HUES6 (cell line): ENCODE measurements at regions not wholly inside any gene's neighbourhood (a gene's known extent, or its start where the extent isn't known, plus 50 kb on each side); places are given as distances from the start of the nearest gene placed in this dataset.

Experiments used
- H3K27ac ChIP-seq: 2 replicates; pipeline ENCODE4 v1.7.0; 2013; ENCODE audit warnings: low read depth, mild to moderate bottlenecking, low read length, inconsistent platforms
- H3K27me3 ChIP-seq: 2 replicates; pipeline ENCODE4 v1.6.1; 2013; ENCODE audit warnings: low read length; ENCODE audit not compliant: control insufficient read depth, insufficient read depth
- H3K36me3 ChIP-seq: 2 replicates; pipeline ENCODE4 v1.6.1; 2013; ENCODE audit warnings: low read length; ENCODE audit not compliant: control insufficient read depth, insufficient read depth
- H3K4me1 ChIP-seq: 2 replicates; pipeline ENCODE4 v1.6.1; 2013; ENCODE audit warnings: low read length; ENCODE audit not compliant: control insufficient read depth, insufficient read depth
- H3K4me3 ChIP-seq: 2 replicates; pipeline ENCODE4 v1.5.1; 2013; ENCODE audit warnings: low read depth, low read length
- H3K9ac ChIP-seq: one replicate; pipeline ENCODE4 v1.6.1; 2013; ENCODE audit warnings: mild to moderate bottlenecking, low read length
- H3K9me3 ChIP-seq: 2 replicates; pipeline ENCODE4 v1.6.1; 2013; ENCODE audit warnings: low read depth, low read length; ENCODE audit not compliant: control insufficient read depth, insufficient read depth

DNA sequence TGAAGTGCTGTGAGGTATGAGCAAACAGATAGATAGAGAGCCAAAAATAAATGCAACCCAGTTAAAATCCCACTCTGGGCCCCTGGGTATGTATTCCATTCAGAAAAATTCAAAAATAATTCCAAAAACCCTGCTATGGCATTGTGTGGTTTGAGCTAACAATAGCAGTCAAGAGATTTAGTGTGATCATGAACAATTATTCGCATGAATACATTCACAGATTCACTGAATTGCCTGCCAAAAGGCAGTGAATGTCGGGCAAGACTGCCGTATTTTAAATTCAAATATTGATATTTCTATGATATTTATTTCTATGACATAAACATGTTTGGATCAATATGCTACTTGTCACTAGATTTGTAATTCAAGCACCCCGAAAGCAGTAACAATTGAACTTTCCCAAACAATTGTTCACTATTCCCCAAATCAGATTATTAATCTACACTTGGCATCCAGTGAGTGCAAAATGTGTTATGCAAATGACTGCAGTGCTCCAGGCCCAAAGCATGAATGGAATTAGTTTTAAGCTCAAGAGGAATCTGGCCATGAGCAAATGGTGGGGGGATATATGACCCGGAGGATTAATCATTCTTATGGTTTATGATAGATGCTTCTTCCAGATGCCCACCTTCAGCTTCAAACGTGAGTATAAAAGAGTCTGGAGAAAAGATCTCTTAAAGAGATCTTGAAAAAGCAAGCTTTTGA, 417.0 kb upstream of the MEIS2 start:
- Histone ChIP-seq H3K9ac (no peak overlapping the region), H3K4me3 (no peak overlapping the region), H3K4me1 (no peaks in the 10 kb centered on the region), H3K36me3 (no peaks in the 10 kb centered on the region), H3K9me3 (no peaks in the 10 kb centered on the region; the same call in 1 of the 2 replicates), H3K27ac (no peak overlapping the region), H3K27me3 (no peaks in the 10 kb centered on the region)

DNA sequence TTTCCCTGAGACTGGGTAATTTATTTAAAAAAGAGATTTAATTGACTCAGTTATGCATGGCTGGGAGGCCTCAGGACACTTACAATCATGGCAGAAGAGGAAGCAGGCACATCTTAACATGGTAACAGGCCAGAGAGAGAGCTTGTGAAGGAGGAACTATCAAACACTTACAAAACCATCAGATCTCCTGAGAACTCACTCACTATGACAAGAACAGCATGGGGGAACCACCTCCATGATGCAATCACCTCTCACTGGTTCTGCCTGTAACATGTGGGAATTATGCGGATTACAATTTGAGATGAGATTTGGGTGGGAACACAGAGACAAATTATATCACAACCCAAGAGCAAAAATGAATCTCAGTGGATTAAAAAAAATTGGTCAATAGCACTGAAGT, 416.0 kb upstream of the TMCO5A start:
- H3K4me1 ChIP-seq, result no peaks in the 10 kb centered on the region
- no peak overlapping the region for H3K4me3 ChIP-seq
- no peaks in the 10 kb centered on the region for H3K27me3 ChIP-seq
- H3K9me3 ChIP-seq, result no peaks in the 10 kb centered on the region; the same call in 1 of the 2 replicates
- H3K27ac ChIP-seq, result no peak overlapping the region
- no peak overlapping the region for H3K9ac ChIP-seq
- no peaks in the 10 kb centered on the region for H3K36me3 ChIP-seq

DNA sequence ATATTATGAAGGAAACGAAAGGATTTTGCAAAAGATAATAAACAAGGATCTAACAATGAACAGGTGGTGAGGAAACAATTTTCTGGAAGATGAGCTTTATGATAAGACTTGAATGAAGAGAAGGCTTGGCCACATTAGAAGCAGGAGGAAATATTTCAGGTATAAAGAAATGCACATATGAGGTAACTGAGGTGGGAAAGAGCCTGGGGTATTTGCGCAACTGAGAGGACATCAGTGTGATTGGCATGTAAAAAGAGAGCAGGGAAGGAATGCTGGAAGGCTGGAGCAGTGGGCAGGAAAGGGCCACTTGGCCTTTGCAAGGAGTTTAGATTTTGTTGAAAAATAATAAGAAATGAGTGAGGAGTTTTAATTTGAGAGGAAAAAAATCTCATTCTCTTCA, 414.4 kb upstream of the TMCO5A start:
- H3K36me3 ChIP-seq, result no peaks in the 10 kb centered on the region
- H3K9ac ChIP-seq, result no peak overlapping the region
- H3K4me1 ChIP-seq, result no peaks in the 10 kb centered on the region
- H3K4me3 ChIP-seq, result no peak overlapping the region
- H3K27ac ChIP-seq, result no peak overlapping the region
- H3K9me3 ChIP-seq, result no peaks in the 10 kb centered on the region; the same call in 1 of the 2 replicates
- H3K27me3 ChIP-seq, result no peaks in the 10 kb centered on the region

DNA sequence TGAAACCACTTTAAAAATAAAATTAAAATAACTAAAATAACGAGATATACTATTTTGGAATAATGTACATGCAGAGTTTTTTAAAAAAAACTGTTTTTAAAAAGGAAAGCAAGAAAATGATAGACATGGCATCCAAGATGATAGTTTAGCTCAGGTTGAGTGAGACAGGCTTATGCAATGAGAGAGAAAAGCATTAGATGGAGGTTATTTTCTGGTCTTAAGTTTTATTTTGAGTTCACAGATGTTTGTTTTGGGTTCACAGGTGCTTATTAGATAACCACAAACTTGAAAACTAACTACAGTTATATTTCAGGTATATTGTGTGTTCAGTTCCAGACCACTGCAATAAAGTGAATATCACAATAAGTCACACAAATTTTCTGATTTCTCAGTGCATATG, 413.6 kb upstream of the TMCO5A start:
- no peaks in the 10 kb centered on the region for H3K36me3 ChIP-seq
- H3K4me3 ChIP-seq, result no peak overlapping the region
- H3K9me3 ChIP-seq, result no peaks in the 10 kb centered on the region; the same call in 1 of the 2 replicates
- H3K4me1 ChIP-seq, result no peaks in the 10 kb centered on the region
- no peak overlapping the region for H3K27ac ChIP-seq
- no peaks in the 10 kb centered on the region for H3K27me3 ChIP-seq
- H3K9ac ChIP-seq, result no peak overlapping the region

DNA sequence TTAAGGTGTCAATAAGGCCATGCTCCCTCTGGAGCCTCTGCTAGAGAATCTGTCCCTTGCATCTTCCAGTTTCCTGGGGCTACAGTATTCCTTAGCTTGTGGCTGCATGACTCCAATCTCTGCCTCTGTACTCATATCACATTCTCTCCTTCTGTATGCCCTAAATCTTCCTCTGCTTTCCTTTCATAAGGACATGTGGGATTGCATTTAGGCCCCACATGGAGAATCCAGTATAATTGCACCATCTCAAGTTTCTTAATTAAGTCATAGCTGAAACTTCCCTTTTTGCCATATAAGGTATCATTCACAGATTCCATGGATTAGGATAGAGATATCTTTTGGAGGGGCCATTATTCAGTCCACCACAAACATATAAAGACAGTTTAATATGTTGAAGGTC, 409.8 kb upstream of the TMCO5A start:
- no peaks in the 10 kb centered on the region; the same call in 1 of the 2 replicates for H3K9me3 ChIP-seq
- no peak overlapping the region for H3K9ac ChIP-seq
- H3K4me3 ChIP-seq, result no peak overlapping the region
- no peaks in the 10 kb centered on the region for H3K4me1 ChIP-seq
- H3K27me3 ChIP-seq, result no peaks in the 10 kb centered on the region
- H3K27ac ChIP-seq, result no peak overlapping the region
- no peaks in the 10 kb centered on the region for H3K36me3 ChIP-seq

DNA sequence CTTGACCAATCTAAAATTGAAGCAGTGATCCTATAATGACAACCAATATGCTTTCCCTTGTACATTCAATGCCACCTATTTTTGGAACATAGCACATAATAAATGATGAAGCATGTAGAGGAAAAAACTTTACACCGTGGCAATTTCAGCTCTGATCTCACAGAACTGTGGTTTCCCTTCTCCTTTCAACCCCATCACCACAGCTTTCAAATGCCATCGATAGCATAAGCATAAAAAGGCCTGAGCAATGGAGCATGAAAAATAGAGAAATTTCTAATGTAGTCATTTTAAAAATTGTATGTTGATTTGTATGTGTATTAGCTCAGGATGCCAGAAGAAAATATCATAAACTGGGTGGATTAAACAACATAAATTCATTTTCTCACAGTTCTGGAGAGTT, 406.0 kb upstream of the TMCO5A start:
- Histone ChIP-seq H3K4me3 (no peak overlapping the region), H3K9ac (no peak overlapping the region), H3K36me3 (no peaks in the 10 kb centered on the region), H3K9me3 (no peaks in the 10 kb centered on the region), H3K4me1 (no peaks in the 10 kb centered on the region), H3K27ac (no peak overlapping the region), H3K27me3 (no peaks in the 10 kb centered on the region)

DNA sequence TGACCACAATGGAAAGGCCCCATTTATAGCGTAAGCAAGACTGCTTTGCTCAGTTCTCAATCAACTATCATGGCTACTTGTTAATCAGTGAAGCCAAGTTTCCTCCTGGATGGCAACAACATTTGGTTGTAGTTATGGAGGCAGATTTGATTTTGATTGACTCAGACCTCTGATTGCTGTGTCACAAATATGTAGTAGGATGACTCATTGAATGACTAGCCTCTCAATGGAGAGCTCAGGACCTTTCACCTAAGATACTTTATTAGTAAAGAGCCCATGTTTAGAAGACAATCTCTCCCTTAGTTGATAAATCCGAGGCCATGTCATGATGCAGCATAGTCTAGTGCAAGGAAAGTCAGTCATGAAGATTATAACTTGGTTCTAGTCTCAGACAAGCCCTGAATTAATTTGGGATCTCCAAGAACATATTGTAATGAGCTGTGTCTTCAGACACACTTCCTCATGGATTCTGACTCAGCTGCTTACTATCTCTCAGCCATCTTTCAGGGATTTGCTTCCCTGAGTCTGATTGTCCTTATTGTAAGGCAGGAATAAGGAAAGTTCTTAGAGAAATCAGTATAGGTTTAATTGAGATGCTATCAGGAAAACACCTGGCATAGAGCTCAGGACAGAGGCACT, 397.4 kb upstream of the TMCO5A start:
- no peaks in the 10 kb centered on the region for H3K27me3 ChIP-seq
- no peak overlapping the region for H3K4me3 ChIP-seq
- H3K36me3 ChIP-seq, result no peaks in the 10 kb centered on the region
- H3K27ac ChIP-seq, result no peak overlapping the region
- no peaks in the 10 kb centered on the region for H3K4me1 ChIP-seq
- H3K9me3 ChIP-seq, result peaks cover 4% of the 10 kb centered on the region; the same call in 1 of the 2 replicates
- no peak overlapping the region for H3K9ac ChIP-seq

DNA sequence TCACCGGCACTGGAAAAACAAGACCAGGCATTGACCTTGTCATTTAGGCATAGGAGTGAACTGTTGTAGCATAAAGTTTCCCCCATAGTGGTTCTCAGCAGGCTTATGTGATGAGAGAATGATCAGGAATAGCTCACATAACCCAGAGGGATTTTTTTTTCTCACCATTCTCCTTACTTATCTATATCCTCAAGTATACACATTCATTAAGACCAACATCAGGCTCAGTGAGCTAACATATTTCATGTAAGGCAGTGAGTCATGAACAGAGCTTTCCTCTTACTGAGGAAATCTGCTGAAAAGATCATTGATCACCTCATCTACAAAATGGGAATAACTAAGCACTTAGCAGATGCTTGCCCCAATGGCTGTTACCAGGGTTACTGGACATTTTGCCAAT, 396.6 kb upstream of the TMCO5A start:
- Histone ChIP-seq H3K36me3 (no peaks in the 10 kb centered on the region), H3K4me1 (no peaks in the 10 kb centered on the region), H3K4me3 (no peak overlapping the region), H3K9me3 (peaks cover 4% of the 10 kb centered on the region; the same call in 1 of the 2 replicates), H3K27me3 (no peaks in the 10 kb centered on the region), H3K27ac (no peak overlapping the region), H3K9ac (no peak overlapping the region)

DNA sequence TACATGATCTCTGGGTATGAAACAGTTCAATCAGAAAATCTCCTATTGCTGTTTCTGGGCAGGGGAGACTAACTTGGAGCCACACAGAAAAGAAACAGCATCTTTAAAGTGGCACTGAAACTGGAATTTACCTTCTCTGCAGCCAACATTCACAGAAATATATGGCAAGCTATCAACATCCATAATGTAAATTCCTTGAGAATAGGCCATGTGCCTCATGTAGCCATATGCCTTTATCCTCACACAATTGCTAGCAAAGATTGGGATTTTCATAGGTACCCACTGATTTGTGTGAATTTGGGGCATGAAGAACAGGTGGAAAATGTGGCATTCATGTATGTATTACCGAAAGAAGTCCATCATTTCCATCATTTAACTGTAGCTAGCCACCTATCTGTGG, 386.3 kb upstream of the TMCO5A start:
- Histone ChIP-seq H3K36me3 (no peaks in the 10 kb centered on the region), H3K4me3 (no peak overlapping the region), H3K9me3 (no peaks in the 10 kb centered on the region), H3K9ac (no peak overlapping the region), H3K4me1 (no peaks in the 10 kb centered on the region), H3K27me3 (no peaks in the 10 kb centered on the region), H3K27ac (no peak overlapping the region)

DNA sequence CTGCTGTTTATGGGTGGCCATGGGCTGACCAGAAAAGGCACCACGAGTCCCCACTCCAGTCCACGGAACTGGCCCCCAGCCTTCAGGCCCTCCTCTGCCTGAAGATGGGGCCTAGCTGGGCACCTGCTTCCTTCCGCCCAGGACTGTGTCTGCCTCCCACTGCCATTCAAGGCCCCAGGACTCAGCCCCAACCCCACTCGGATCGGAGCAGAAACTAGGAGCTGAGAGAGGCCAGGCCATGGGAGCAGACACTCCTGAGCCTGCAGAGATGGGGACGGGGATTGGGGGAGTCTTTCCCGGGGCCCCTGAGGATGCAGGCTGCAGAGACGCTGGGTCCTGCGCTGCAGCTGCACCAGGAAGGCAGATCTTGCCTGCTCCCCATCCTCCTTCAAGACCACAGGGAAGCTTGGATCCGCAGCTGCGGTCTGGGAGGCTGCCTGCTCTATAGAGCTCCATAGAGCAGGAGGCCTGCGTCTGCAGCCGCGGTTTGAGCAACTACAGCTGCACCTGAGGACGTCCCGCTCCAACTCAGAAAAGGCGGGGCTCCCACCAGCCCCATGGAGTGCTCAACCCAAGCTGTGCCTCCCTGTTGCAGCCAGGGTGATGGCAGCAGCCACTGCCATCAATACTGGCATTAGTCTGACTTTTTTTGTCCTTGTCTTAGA, 383.9 kb upstream of the TMCO5A start:
- Histone ChIP-seq H3K9ac (no peak overlapping the region), H3K36me3 (no peaks in the 10 kb centered on the region), H3K4me3 (no peak overlapping the region), H3K27ac (no peak overlapping the region), H3K4me1 (no peaks in the 10 kb centered on the region), H3K27me3 (no peaks in the 10 kb centered on the region), H3K9me3 (peaks cover 2% of the 10 kb centered on the region; the same call in 1 of the 2 replicates)

DNA sequence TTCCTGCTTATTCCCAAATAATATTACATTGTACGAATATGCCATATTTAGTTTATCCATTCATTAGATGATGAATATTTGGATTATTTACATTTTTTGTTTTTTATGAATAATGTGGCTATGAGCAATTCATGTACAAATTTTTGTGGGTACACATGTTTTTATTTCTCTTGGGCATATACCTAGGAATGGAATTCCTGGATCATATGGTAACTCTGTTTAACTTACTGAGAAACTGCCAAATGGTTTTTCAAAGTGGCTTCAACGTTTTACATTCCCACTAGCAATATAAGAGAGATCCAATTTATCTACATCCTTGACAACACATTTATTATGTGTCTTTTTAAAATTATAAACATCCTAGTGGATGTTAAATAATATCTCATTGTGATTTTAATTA, 362.0 kb upstream of the TMCO5A start:
- Histone ChIP-seq H3K27me3 (no peaks in the 10 kb centered on the region), H3K4me3 (no peak overlapping the region), H3K27ac (no peak overlapping the region), H3K4me1 (no peaks in the 10 kb centered on the region), H3K9me3 (no peaks in the 10 kb centered on the region), H3K36me3 (no peaks in the 10 kb centered on the region), H3K9ac (no peak overlapping the region)
